Erythroblast (primary cell): ENCODE measurements at regions not wholly inside any gene's neighbourhood (a gene's known extent, or its start where the extent isn't known, plus 50 kb on each side); places are given as distances from the start of the nearest gene placed in this dataset.

Source experiments
- GATA1 ChIP-seq: IDR thresholded peaks from 2 replicates; pipeline ENCODE4 v1.6.1; 2011; ENCODE audit warnings: low read depth, mild to moderate bottlenecking, control low read depth, low read length, moderate library complexity
- POLR2A ChIP-seq: IDR thresholded peaks from 2 replicates; pipeline ENCODE4 v1.6.1; 2011; ENCODE audit warnings: mild to moderate bottlenecking, low read length

DNA sequence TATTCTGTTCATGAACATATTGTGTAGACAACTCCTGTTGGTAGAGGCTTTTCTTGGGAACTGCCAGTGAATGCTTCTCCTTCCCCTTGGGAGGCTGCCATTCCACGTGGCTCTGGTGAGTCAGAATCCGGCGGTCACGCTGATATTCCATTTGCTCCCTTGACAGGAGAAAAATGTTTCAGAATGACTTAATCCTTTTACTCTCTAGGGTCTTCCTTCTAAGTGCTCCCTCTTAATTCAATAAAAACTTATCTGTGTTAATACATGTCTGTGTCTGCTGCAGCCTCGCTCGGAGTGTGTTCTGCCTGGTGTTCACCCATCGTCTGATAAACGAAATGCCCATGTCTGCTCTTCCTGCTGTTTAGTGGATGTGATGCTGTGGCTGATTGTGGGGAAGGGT, 278.6 kb downstream of the ARHGAP12 start:
- TF ChIP-seq POLR2A (no peak), GATA1 (no peak)
